ENCODE measurements at regions not wholly inside any gene's neighbourhood (a gene's known extent, or its start where the extent isn't known, plus 50 kb on each side); places are given as distances from the start of the nearest gene placed in this dataset.

DNA sequence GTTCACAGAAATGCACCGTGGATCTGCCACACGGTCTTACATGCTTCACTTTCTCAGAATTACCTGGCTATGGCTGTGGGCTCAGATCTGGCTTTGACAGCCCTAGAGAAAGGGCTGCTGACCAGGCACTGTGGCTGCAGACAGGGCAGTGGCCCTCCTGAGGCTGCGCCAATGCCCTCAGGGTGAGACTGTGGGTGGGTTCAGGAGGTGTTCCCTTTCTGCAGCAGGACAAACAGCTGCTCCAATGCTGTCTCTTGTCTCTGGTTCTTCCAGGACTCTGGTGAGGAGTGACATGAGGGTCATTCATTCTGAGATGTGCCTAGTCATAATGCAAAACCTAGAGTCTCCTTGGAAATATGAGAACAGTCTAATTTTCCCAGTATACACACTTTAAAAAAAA lies 90.5 kb upstream of the SMIM21 start:
- TF ChIP-seq, protein P1, sequence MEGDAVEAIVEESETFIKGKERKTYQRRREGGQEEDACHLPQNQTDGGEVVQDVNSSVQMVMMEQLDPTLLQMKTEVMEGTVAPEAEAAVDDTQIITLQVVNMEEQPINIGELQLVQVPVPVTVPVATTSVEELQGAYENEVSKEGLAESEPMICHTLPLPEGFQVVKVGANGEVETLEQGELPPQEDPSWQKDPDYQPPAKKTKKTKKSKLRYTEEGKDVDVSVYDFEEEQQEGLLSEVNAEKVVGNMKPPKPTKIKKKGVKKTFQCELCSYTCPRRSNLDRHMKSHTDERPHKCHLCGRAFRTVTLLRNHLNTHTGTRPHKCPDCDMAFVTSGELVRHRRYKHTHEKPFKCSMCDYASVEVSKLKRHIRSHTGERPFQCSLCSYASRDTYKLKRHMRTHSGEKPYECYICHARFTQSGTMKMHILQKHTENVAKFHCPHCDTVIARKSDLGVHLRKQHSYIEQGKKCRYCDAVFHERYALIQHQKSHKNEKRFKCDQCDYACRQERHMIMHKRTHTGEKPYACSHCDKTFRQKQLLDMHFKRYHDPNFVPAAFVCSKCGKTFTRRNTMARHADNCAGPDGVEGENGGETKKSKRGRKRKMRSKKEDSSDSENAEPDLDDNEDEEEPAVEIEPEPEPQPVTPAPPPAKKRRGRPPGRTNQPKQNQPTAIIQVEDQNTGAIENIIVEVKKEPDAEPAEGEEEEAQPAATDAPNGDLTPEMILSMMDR (IDR thresholded peaks at IDR 0.05): no peak
- Mint-ChIP-seq H3K27me3 (ENCODE audit: low read depth) (peaks cover 3% of the 10 kb centered on the region), H3K9me3 (ENCODE audit: low read depth) (peaks cover 8% of the 10 kb centered on the region), H3K27ac (ENCODE audit: unreplicated experiment) (no peak overlapping the region), H3K4me1 (ENCODE audit: low read depth) (no peaks in the 10 kb centered on the region), H3K4me3 (ENCODE audit: unreplicated experiment) (no peak overlapping the region), H3K36me3 (ENCODE audit: low read depth) (no peaks in the 10 kb centered on the region)
- no peak for DNase-seq (ENCODE audit: low spot score)

DNA sequence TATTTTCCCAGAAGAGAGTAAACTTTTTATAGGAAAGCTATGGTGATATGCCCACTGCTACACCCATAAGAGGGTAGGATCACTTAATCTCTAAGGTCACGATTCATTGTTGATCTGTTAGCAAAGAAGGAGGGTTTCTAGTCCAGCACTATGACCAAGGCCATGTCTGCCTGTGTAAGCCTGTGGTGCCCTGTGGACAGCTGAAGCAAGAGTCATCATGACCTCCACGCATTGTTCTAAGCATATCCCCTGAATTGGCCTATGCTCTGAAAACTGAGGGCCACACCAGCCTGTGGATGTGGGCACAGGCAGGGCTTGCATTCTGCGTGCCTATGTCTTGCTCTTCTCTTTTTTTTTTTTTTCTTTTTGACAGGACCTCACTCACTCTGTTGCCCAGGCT lies 89.8 kb upstream of the SMIM21 start:
- Mint-ChIP-seq H3K4me1 (ENCODE audit: low read depth) (no peaks in the 10 kb centered on the region), H3K27me3 (ENCODE audit: low read depth) (peaks cover 3% of the 10 kb centered on the region), H3K36me3 (ENCODE audit: low read depth) (peaks cover 2% of the 10 kb centered on the region), H3K4me3 (ENCODE audit: unreplicated experiment) (no peak overlapping the region), H3K27ac (ENCODE audit: unreplicated experiment) (no peak overlapping the region), H3K9me3 (ENCODE audit: low read depth) (peaks cover 15% of the 10 kb centered on the region)
- TF ChIP-seq, protein P1 (IDR thresholded peaks at IDR 0.05): no peak
- DNase-seq (ENCODE audit: low spot score): no peak

DNA sequence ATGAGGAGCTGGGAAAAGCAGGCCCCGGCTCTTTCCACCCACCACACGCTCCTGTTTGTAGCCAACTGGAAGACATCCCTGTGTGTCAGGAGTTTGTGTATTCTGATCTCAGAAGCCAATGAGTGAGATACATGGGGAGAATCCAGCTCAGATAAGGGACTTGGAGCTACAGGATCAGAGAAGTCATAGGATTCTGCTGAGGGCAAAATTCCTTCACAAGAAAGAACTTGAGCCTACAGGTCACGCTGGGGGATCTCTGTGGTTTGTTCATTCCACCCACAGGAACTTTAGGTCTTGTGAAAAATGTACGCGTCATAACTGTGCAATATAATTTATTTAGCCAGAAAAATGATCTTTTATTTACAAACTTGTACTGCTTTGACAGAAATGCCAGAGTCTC lies 80.1 kb upstream of the SMIM21 start:
- Mint-ChIP-seq H3K36me3 (ENCODE audit: low read depth) (peaks cover 4% of the 10 kb centered on the region), H3K9me3 (ENCODE audit: low read depth) (peaks cover 14% of the 10 kb centered on the region), H3K27me3 (ENCODE audit: low read depth) (no peaks in the 10 kb centered on the region), H3K4me1 (ENCODE audit: low read depth) (peaks cover 2% of the 10 kb centered on the region), H3K27ac (ENCODE audit: unreplicated experiment) (no peak overlapping the region), H3K4me3 (ENCODE audit: unreplicated experiment) (no peak overlapping the region)
- TF ChIP-seq, protein P1 (IDR thresholded peaks at IDR 0.05): no peak
- no peak for DNase-seq (ENCODE audit: low spot score)

DNA sequence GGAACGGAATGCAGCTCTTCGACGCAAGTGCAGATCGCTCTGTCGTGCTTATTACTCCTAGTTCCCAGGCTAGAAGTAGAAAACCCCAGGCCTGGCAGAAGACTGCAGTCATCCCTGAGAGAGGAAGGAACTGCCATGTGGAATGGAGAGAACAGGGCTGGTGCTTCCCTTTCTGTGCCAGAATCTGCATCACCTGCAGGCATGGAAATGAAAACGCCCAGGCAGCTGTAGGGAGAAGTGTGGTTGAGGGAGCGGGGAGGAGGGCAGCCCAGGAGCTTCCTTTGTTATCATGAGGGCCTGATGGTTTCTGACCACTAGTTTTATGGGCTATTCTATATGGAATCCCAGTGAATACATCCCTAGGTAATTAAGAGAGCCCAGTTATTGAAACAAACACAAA lies 79.4 kb upstream of the SMIM21 start:
- H3K4me3 Mint-ChIP-seq (ENCODE audit: unreplicated experiment): no peak overlapping the region
- no peak for DNase-seq (ENCODE audit: low spot score)
- H3K27ac Mint-ChIP-seq (ENCODE audit: unreplicated experiment): no peak overlapping the region
- H3K36me3 Mint-ChIP-seq (ENCODE audit: low read depth): no peaks in the 10 kb centered on the region
- no peaks in the 10 kb centered on the region for H3K27me3 Mint-ChIP-seq (ENCODE audit: low read depth)
- TF ChIP-seq, protein P1 (IDR thresholded peaks at IDR 0.05): no peak
- H3K4me1 Mint-ChIP-seq (ENCODE audit: low read depth): peaks cover 2% of the 10 kb centered on the region
- peaks cover 8% of the 10 kb centered on the region for H3K9me3 Mint-ChIP-seq (ENCODE audit: low read depth)

DNA sequence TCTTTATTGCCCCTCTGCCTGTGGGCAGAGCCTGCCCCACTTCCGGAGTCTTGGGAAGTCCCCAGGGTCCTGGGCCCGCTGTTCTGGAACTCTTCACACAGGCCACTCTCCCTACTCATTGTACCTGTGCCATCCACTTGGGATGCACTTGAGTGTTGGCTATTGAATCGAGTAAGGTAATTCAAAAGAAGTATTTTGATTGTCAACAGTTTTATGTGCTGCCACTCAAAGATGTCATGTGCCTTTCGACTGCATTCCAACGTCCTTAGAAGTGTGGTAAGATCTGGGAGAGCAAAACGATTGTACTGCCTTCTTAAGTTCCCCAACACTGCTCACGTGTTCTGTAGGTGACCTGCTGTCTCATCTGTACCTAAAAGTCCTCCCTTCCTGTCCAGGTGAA lies 77.0 kb upstream of the SMIM21 start:
- Mint-ChIP-seq H3K36me3 (ENCODE audit: low read depth) (no peaks in the 10 kb centered on the region), H3K27ac (ENCODE audit: unreplicated experiment) (no peak overlapping the region), H3K27me3 (ENCODE audit: low read depth) (no peaks in the 10 kb centered on the region), H3K4me3 (ENCODE audit: unreplicated experiment) (no peak overlapping the region), H3K9me3 (ENCODE audit: low read depth) (no peaks in the 10 kb centered on the region), H3K4me1 (ENCODE audit: low read depth) (peaks cover 2% of the 10 kb centered on the region)
- no peak for DNase-seq (ENCODE audit: low spot score)
- TF ChIP-seq, protein P1 (IDR thresholded peaks at IDR 0.05): no peak
